Smooth muscle cell (in vitro differentiated cells): ENCODE measurements at regions not wholly inside any gene's neighbourhood (a gene's known extent, or its start where the extent isn't known, plus 50 kb on each side); places are given as distances from the start of the nearest gene placed in this dataset.

Source experiments
- DNase-seq: peaks from one replicate; lab custom pipeline; 2025; ENCODE audit not compliant: unreplicated experiment; lab: John Stamatoyannopoulos, UW
- H2AFZ ChIP-seq: fragments of 200-600 bp; sonication (generic); 2 replicates; pipeline ENCODE4 v1.6.0; 2016; ENCODE audit warnings: antibody characterized with exemption, low read depth, mild to moderate bottlenecking
- H3F3A ChIP-seq: fragments of 200-600 bp; sonication (generic); 2 replicates; pipeline ENCODE4 v1.6.0; 2017; ENCODE audit warnings: antibody characterized with exemption, low read depth
- H3K27ac ChIP-seq: fragments of 200-600 bp; sonication (generic); 2 replicates; pipeline ENCODE4 v1.5.1; 2016; ENCODE audit warnings: low read depth, mild to moderate bottlenecking
- H3K27me3 ChIP-seq: fragments of 200-600 bp; sonication (generic); 2 replicates; pipeline ENCODE4 v1.6.1; 2016; ENCODE audit warnings: low read depth, mild to moderate bottlenecking
- H3K36me3 ChIP-seq: fragments of 200-600 bp; sonication (generic); 2 replicates; pipeline ENCODE4 v1.5.1; 2016; ENCODE audit warnings: low read depth
- H3K4me1 ChIP-seq: fragments of 200-600 bp; sonication (generic); 2 replicates; pipeline ENCODE4 v1.5.1; 2016; ENCODE audit warnings: low read depth
- H3K4me2 ChIP-seq: fragments of 200-600 bp; sonication (generic); 2 replicates; pipeline ENCODE4 v1.6.0; 2016; ENCODE audit warnings: mild to moderate bottlenecking
- H3K4me3 ChIP-seq: fragments of 200-600 bp; sonication (generic); 2 replicates; pipeline ENCODE4 v1.5.1; 2016; ENCODE audit warnings: mild to moderate bottlenecking
- H3K79me2 ChIP-seq: fragments of 200-600 bp; sonication (generic); 2 replicates; pipeline ENCODE4 v1.6.0; 2016; ENCODE audit warnings: low read depth, mild to moderate bottlenecking
- H3K9ac ChIP-seq: fragments of 200-600 bp; sonication (generic); 2 replicates; pipeline ENCODE4 v1.6.0; 2016; ENCODE audit warnings: low read depth
- H3K9me3 ChIP-seq: fragments of 200-600 bp; sonication (generic); replicated peaks from 2 replicates; pipeline ENCODE4 v1.5.1; 2016; ENCODE audit warnings: low read depth
- H4K20me1 ChIP-seq: fragments of 200-600 bp; sonication (generic); 2 replicates; pipeline ENCODE4 v1.6.0; 2016; ENCODE audit warnings: low read depth
- WGBS: methylation state at CpG from one replicate; pipeline ENCODE4 v1.1.7; 2016; ENCODE audit warnings: low lambda C conversion rate; 5-methylcytosine and 5-hydroxymethylcytosine counted together
- TF ChIP-seq, protein P1 (sequence below): fragments of 200-600 bp; sonication (generic); IDR thresholded peaks from 2 replicates; pipeline ENCODE4 v1.5.1; 2017; ENCODE audit warnings: borderline replicate concordance, mild to moderate bottlenecking, antibody characterized with exemption; ENCODE audit not compliant: insufficient read depth, poor library complexity, severe bottlenecking

DNA sequence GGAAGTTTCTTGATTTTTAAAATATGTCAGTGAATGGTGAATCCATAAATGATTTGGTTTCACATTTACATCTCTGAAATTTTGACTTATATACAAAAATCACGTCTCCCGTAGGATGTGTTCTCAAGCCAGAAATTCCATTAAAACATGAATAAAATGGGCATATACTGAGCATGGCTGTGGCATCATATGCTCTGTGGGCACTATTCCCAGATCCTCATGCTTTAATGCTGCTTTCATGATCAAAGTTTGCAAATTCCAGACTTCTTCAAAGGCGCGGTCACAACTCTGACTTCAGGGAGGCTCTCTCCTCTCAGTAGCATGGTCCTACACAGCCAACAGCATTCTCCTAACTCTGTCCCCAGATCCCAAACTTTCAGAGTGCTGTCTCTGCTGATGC is 723.2 kb downstream of the TAF11L14 start:
- Histone ChIP-seq H4K20me1 (no peaks in the 10 kb centered on the region), H3K4me1 (no peaks in the 10 kb centered on the region), H3K79me2 (no peaks in the 10 kb centered on the region), H2AFZ (no peak overlapping the region), H3K27ac (no peak overlapping the region), H3K9me3 (no peaks in the 10 kb centered on the region), H3K36me3 (no peaks in the 10 kb centered on the region), H3K4me2 (no peak overlapping the region), H3K4me3 (no peak overlapping the region), H3K9ac (no peak overlapping the region), H3F3A (no peaks in the 10 kb centered on the region), H3K27me3 (no peaks in the 10 kb centered on the region)
- DNase-seq = no peak
- WGBS = 96% methylated on average over 4 of the region's 4 CpGs
- TF ChIP-seq, protein P1, sequence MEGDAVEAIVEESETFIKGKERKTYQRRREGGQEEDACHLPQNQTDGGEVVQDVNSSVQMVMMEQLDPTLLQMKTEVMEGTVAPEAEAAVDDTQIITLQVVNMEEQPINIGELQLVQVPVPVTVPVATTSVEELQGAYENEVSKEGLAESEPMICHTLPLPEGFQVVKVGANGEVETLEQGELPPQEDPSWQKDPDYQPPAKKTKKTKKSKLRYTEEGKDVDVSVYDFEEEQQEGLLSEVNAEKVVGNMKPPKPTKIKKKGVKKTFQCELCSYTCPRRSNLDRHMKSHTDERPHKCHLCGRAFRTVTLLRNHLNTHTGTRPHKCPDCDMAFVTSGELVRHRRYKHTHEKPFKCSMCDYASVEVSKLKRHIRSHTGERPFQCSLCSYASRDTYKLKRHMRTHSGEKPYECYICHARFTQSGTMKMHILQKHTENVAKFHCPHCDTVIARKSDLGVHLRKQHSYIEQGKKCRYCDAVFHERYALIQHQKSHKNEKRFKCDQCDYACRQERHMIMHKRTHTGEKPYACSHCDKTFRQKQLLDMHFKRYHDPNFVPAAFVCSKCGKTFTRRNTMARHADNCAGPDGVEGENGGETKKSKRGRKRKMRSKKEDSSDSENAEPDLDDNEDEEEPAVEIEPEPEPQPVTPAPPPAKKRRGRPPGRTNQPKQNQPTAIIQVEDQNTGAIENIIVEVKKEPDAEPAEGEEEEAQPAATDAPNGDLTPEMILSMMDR = no peak

GRCh38 chr5:18366234-18366633 is 732.0 kb downstream of the TAF11L14 start:
- 87% methylated on average over 8 of the region's 8 CpGs for WGBS
- H3K36me3 ChIP-seq = no peaks in the 10 kb centered on the region
- H3K79me2 ChIP-seq = no peaks in the 10 kb centered on the region
- H3F3A ChIP-seq = no peaks in the 10 kb centered on the region
- DNase-seq = no peak
- H3K4me2 ChIP-seq = no peak overlapping the region
- H3K27me3 ChIP-seq = no peaks in the 10 kb centered on the region
- H3K4me3 ChIP-seq = no peak overlapping the region
- H3K4me1 ChIP-seq = no peaks in the 10 kb centered on the region
- H3K9ac ChIP-seq = no peak overlapping the region
- TF ChIP-seq, protein P1 = no peak
- H3K27ac ChIP-seq = no peak overlapping the region
- H4K20me1 ChIP-seq = no peaks in the 10 kb centered on the region
- H3K9me3 ChIP-seq = no peaks in the 10 kb centered on the region
- no peak overlapping the region for H2AFZ ChIP-seq

- Histone ChIP-seq H4K20me1 (no peaks in the 10 kb centered on the region), H3K4me2 (peak overlapping the region; percentile 29), H3K27me3 (no peaks in the 10 kb centered on the region), H3K9ac (no peak overlapping the region), H3K4me3 (no peak overlapping the region), H3K27ac (no peak overlapping the region), H3K4me1 (no peaks in the 10 kb centered on the region), H3K36me3 (no peaks in the 10 kb centered on the region), H2AFZ (no peak overlapping the region), H3F3A (no peaks in the 10 kb centered on the region), H3K79me2 (no peaks in the 10 kb centered on the region), H3K9me3 (no peaks in the 10 kb centered on the region)
- 32% methylated on average over 3 of the region's 3 CpGs for WGBS
- TF ChIP-seq, protein P1 = no peak
- DNase-seq = no peak
These were observed 736.3 kb downstream of the TAF11L14 start for GRCh38 chr5:18370531-18370930.

- TF ChIP-seq, protein P1 = no peak
- H4K20me1 ChIP-seq = no peaks in the 10 kb centered on the region
- H3K9ac ChIP-seq = no peak overlapping the region
- H3K4me1 ChIP-seq = no peaks in the 10 kb centered on the region
- no peak overlapping the region for H3K4me3 ChIP-seq
- H3K36me3 ChIP-seq = no peaks in the 10 kb centered on the region
- H3F3A ChIP-seq = no peaks in the 10 kb centered on the region
- H3K27ac ChIP-seq = no peak overlapping the region
- H3K79me2 ChIP-seq = no peaks in the 10 kb centered on the region
- H3K27me3 ChIP-seq = no peaks in the 10 kb centered on the region
- no peak overlapping the region for H3K4me2 ChIP-seq
- 87% methylated on average over 2 of the region's 2 CpGs for WGBS
- DNase-seq = no peak
- no peak overlapping the region for H2AFZ ChIP-seq
- H3K9me3 ChIP-seq = no peaks in the 10 kb centered on the region
These were observed 741.4 kb downstream of the TAF11L14 start for GRCh38 chr5:18375641-18376040.
